Vagina (tissue), 2 donors: ENCODE measurements at regions not wholly inside any gene's neighbourhood (a gene's known extent, or its start where the extent isn't known, plus 50 kb on each side); places are given as distances from the start of the nearest gene placed in this dataset.

Experiments used
- CTCF ChIP-seq, 3 experiments: fragments of 450-650 bp in 2 of 3; fragments of 200-600 bp in 1 of 3; sonication (generic) in 1 of 3; IDR thresholded peaks; one replicate each; pipeline ENCODE4 v1.5.1; 2017 to 2019; ENCODE audit warnings: antibody characterized with exemption in 3 of 3, mild to moderate bottlenecking in 2 of 3, moderate library complexity in 2 of 3
- POLR2AphosphoS5 ChIP-seq, 2 donors: sonication (generic); formaldehyde crosslinking; IDR thresholded peaks; one replicate each; pipeline ENCODE4 v1.9.0; 2017; ENCODE audit warnings: antibody characterized with exemption in 2 of 2, mild to moderate bottlenecking in 2 of 2, low read depth in 1 of 2; ENCODE audit not compliant: insufficient read depth in 1 of 2

GRCh38 chr7:91327346-91327745 lies 63.1 kb downstream of the FZD1 start:
- TF ChIP-seq POLR2AphosphoS5 (IDR thresholded peaks at IDR 0.05; ENCODE audit: insufficient read depth in 1 of 2, low read depth in 1 of 2) = no peak
- TF ChIP-seq CTCF (IDR thresholded peaks at IDR 0.05) = no peak
